Posterior vena cava (tissue), 2 donors: ENCODE measurements at regions not wholly inside any gene's neighbourhood (a gene's known extent, or its start where the extent isn't known, plus 50 kb on each side); places are given as distances from the start of the nearest gene placed in this dataset.
"Not testable (repeated sequence)": the region's sequence is repeated elsewhere in the genome, so short reads cannot be mapped to it uniquely, and the experiment has no call there.

ENCODE experiments used
- DNase-seq: peaks from one replicate; pipeline ENCODE4 v3.0.0-alpha.2; 2020; ENCODE audit warnings: low spot score
- intact Hi-C, 2 donors: fragments of 100-400 bp; cut with DNase I; formaldehyde crosslinking; loops; one replicate each; pipeline versions ENCODE4 v1.14.1 to v1.14.2; 2022 to 2023
- donor health status: DM: yes; HTN: yes; CAD: no.
- donor health status: DM: yes; HTN: yes; CAD: no.

- DNase-seq = no peak
- intact Hi-C loops = no loop called here
Observed at GRCh38 chr1:8238141-8239038, 79.5 kb upstream of the SLC45A1 start.

- intact Hi-C loops = no loop called here
- no peak for DNase-seq
Observed at GRCh38 chr1:8232036-8232757, 85.7 kb upstream of the SLC45A1 start.

GRCh38 chr1:8230292-8230621 is 87.7 kb upstream of the SLC45A1 start:
- intact Hi-C loops = no loop called here
- DNase-seq = no peak

GRCh38 chr1:8228253-8228652 is 89.7 kb upstream of the SLC45A1 start:
- no peak for DNase-seq
- intact Hi-C loops = no loop called here

GRCh38 chr1:8227674-8228073 is 90.2 kb upstream of the SLC45A1 start:
- DNase-seq, intact Hi-C loops: not testable (repeated sequence)

- intact Hi-C loops = no loop called here
Observed at GRCh38 chr1:8226747-8227146, 91.2 kb upstream of the SLC45A1 start.

GRCh38 chr1:8226024-8226423 is 91.9 kb upstream of the SLC45A1 start:
- DNase-seq, intact Hi-C loops: not testable (repeated sequence)

More at GRCh38 chr1:8226747-8227146, 91.2 kb upstream of the SLC45A1 start:
- DNase-seq = no peak

- DNase-seq = no peak
- intact Hi-C loops = no loop called here
Observed at GRCh38 chr1:8223526-8223925, 94.4 kb upstream of the SLC45A1 start.

GRCh38 chr1:8222789-8223188 is 95.1 kb upstream of the SLC45A1 start:
- no peak for DNase-seq
- intact Hi-C loops = no loop called here

GRCh38 chr1:8219530-8219929 is 98.4 kb upstream of the SLC45A1 start:
- intact Hi-C loops = loop anchor here (10.0 kb wide), 2 partner anchors 85 to 185 kb away; no protein-coding TSS in a partner anchor

GRCh38 chr1:8218351-8219092 is 99.4 kb upstream of the SLC45A1 start:
- intact Hi-C loops = loop anchor here (10.0 kb wide), 2 partner anchors 84 to 184 kb away; no protein-coding TSS in a partner anchor
- DNase-seq = no peak

More at GRCh38 chr1:8219530-8219929, 98.4 kb upstream of the SLC45A1 start:
- DNase-seq = no peak

- intact Hi-C loops = loop anchor here (10.0 kb wide), 2 partner anchors 83 to 183 kb away; no protein-coding TSS in a partner anchor
- DNase-seq = no peak
Observed at GRCh38 chr1:8217809-8218208, 100.1 kb upstream of the SLC45A1 start.

GRCh38 chr1:8217011-8217711 is 100.8 kb upstream of the SLC45A1 start:
- intact Hi-C loops = loop anchor here (10.0 kb wide), 2 partner anchors 82 to 182 kb away; no protein-coding TSS in a partner anchor
- no peak for DNase-seq

GRCh38 chr1:8216005-8216404 is 101.9 kb upstream of the SLC45A1 start:
- intact Hi-C loops = loop anchor here (10.0 kb wide), 2 partner anchors 81 to 181 kb away; no protein-coding TSS in a partner anchor
- no peak for DNase-seq

- intact Hi-C loops = loop anchor here (10.0 kb wide), 2 partner anchors 80 to 180 kb away; no protein-coding TSS in a partner anchor
- DNase-seq = no peak
Observed at GRCh38 chr1:8214501-8215173, 103.3 kb upstream of the SLC45A1 start.

- DNase-seq = no peak
- intact Hi-C loops = loop anchor here (10.0 kb wide), 2 partner anchors 79 to 179 kb away; no protein-coding TSS in a partner anchor
Observed at GRCh38 chr1:8213676-8214075, 104.2 kb upstream of the SLC45A1 start.

GRCh38 chr1:8213136-8213535 is 104.8 kb upstream of the SLC45A1 start:
- DNase-seq = no peak
- intact Hi-C loops = loop anchor here (10.0 kb wide), 2 partner anchors 78 to 178 kb away; no protein-coding TSS in a partner anchor

GRCh38 chr1:8212580-8213031 is 105.3 kb upstream of the SLC45A1 start:
- intact Hi-C loops = loop anchor here (10.0 kb wide), 2 partner anchors 78 to 178 kb away; no protein-coding TSS in a partner anchor
- no peak for DNase-seq
